Liver (tissue), 8 donors: ENCODE measurements at regions not wholly inside any gene's neighbourhood (a gene's known extent, or its start where the extent isn't known, plus 50 kb on each side); places are given as distances from the start of the nearest gene placed in this dataset.

Source experiments
- DNase-seq: peaks from one replicate; pipeline ENCODE4 v3.0.0-alpha.2; 2017; ENCODE audit warnings: low spot score
- H3K27ac ChIP-seq, 2 donors: one replicate each; pipeline ENCODE4 v1.7.0; 2013; ENCODE audit warnings: inconsistent platforms in 2 of 2, low read length in 2 of 2, control low read depth in 1 of 2, low read depth in 1 of 2, mild to moderate bottlenecking in 1 of 2
- H3K27me3 ChIP-seq, 4 donors: one replicate each; pipeline versions ENCODE4 v1.6.1 to v1.7.0; 2013; ENCODE audit warnings: low read length in 3 of 4, inconsistent platforms in 1 of 4, mild to moderate bottlenecking in 1 of 4, moderate library complexity in 1 of 4; ENCODE audit not compliant: control insufficient read depth in 4 of 4, insufficient read depth in 4 of 4
- H3K36me3 ChIP-seq, 4 donors: one replicate each; pipeline versions ENCODE4 v1.6.1 to v1.7.0; 2013; ENCODE audit warnings: low read length in 3 of 4, mild to moderate bottlenecking in 3 of 4, low read depth in 1 of 4, moderate library complexity in 1 of 4; ENCODE audit not compliant: control insufficient read depth in 4 of 4, insufficient read depth in 3 of 4
- H3K4me1 ChIP-seq, 4 donors: one replicate each; pipeline versions ENCODE4 v1.6.1 to v1.7.0; 2013; ENCODE audit warnings: low read length in 3 of 4, mild to moderate bottlenecking in 3 of 4, moderate library complexity in 1 of 4; ENCODE audit not compliant: control insufficient read depth in 4 of 4, insufficient read depth in 4 of 4
- H3K4me3 ChIP-seq, 3 donors: one replicate each; pipeline versions ENCODE4 v1.6.1 to v1.7.0; 2013; ENCODE audit warnings: low read length in 3 of 3, control low read depth in 1 of 3, low read depth in 1 of 3, mild to moderate bottlenecking in 1 of 3
- H3K9ac ChIP-seq, 2 donors: one replicate each; pipeline ENCODE4 v1.7.0; 2013; ENCODE audit warnings: low read length in 2 of 2, mild to moderate bottlenecking in 2 of 2, moderate library complexity in 2 of 2, control low read depth in 1 of 2, low read depth in 1 of 2
- H3K9me3 ChIP-seq, 4 donors: one replicate each; pipeline versions ENCODE4 v1.6.1 to v1.7.0; 2013; ENCODE audit warnings: low read length in 3 of 4; ENCODE audit not compliant: control insufficient read depth in 4 of 4
- ATF3 ChIP-seq: IDR thresholded peaks from 2 replicates; pipeline ENCODE4 v1.6.1; 2016; ENCODE audit warnings: antibody characterized with exemption
- CTCF ChIP-seq: fragments of 150-350 bp; IDR thresholded peaks from 2 replicates; pipeline ENCODE4 v1.5.1; 2017; ENCODE audit warnings: improper control_type of control experiment, low read depth, low read length; ENCODE audit not compliant: missing input control
- EGR1 ChIP-seq, 2 donors: IDR thresholded peaks; 2 replicates each; pipeline ENCODE4 v1.6.1; 2016 to 2018; ENCODE audit warnings: antibody characterized with exemption in 2 of 2, low read depth in 2 of 2
- FOXA1 ChIP-seq: IDR thresholded peaks from 2 replicates; pipeline ENCODE4 v1.6.1; 2016; ENCODE audit warnings: antibody characterized with exemption
- FOXA2 ChIP-seq: IDR thresholded peaks from 2 replicates; pipeline ENCODE4 v1.6.1; 2016; ENCODE audit warnings: antibody characterized with exemption
- GABPA ChIP-seq, 2 donors: IDR thresholded peaks in 1 of 2; conservative IDR thresholded peaks in 1 of 2; 2 replicates each; pipeline ENCODE4 v1.6.1; 2016; ENCODE audit warnings: antibody characterized with exemption in 2 of 2, mild to moderate bottlenecking in 1 of 2, moderate library complexity in 1 of 2
- HNF4A ChIP-seq, 2 donors: conservative IDR thresholded peaks; 2 replicates each; pipeline ENCODE4 v1.6.1; 2016; ENCODE audit warnings: antibody characterized with exemption in 2 of 2, mild to moderate bottlenecking in 2 of 2
- HNF4G ChIP-seq: IDR thresholded peaks from 2 replicates; pipeline ENCODE4 v1.6.1; 2016; ENCODE audit warnings: antibody characterized with exemption
- JUND ChIP-seq, 2 donors: IDR thresholded peaks; 2 replicates each; pipeline ENCODE4 v1.6.1; 2016; ENCODE audit warnings: antibody characterized with exemption in 2 of 2
- MAX ChIP-seq: IDR thresholded peaks from 2 replicates; pipeline ENCODE4 v1.6.1; 2016; ENCODE audit warnings: antibody characterized with exemption
- NR2F2 ChIP-seq: IDR thresholded peaks from 2 replicates; pipeline ENCODE4 v1.6.1; 2016; ENCODE audit warnings: antibody characterized with exemption
- RAD21 ChIP-seq, 2 donors: IDR thresholded peaks; 2 replicates each; pipeline ENCODE4 v1.6.1; 2016; ENCODE audit warnings: antibody characterized with exemption in 2 of 2, mild to moderate bottlenecking in 2 of 2
- REST ChIP-seq: IDR thresholded peaks from 2 replicates; pipeline ENCODE4 v1.6.1; 2016; ENCODE audit warnings: antibody characterized with exemption, mild to moderate bottlenecking
- RXRA ChIP-seq, 2 donors: IDR thresholded peaks; 2 replicates each; pipeline ENCODE4 v1.6.1; 2017 to 2018; ENCODE audit warnings: antibody characterized with exemption in 2 of 2, mild to moderate bottlenecking in 1 of 2
- SP1 ChIP-seq: IDR thresholded peaks from 2 replicates; pipeline ENCODE4 v1.6.1; 2018; ENCODE audit warnings: antibody characterized with exemption, mild to moderate bottlenecking
- TAF1 ChIP-seq: conservative IDR thresholded peaks from 2 replicates; pipeline ENCODE4 v1.6.1; 2016; ENCODE audit warnings: antibody characterized with exemption, mild to moderate bottlenecking
- YY1 ChIP-seq: IDR thresholded peaks from 2 replicates; pipeline ENCODE4 v1.6.1; 2016; ENCODE audit warnings: antibody characterized with exemption, mild to moderate bottlenecking
- ZBTB33 ChIP-seq: IDR thresholded peaks from 2 replicates; pipeline ENCODE4 v1.6.1; 2016; ENCODE audit warnings: antibody characterized with exemption
- WGBS: extraction: QIAGEN DNeasy Blood & Tissue Kit; methylation state at CpG from one replicate; pipeline ENCODE4 v1.1.7; 2013; 5-methylcytosine and 5-hydroxymethylcytosine counted together
- donor health status: healthy.
- donor health status: healthy.
- donor health status: healthy.
- donor health status: healthy.
- donor health status: healthy.

- Histone ChIP-seq H3K36me3 (no peaks in the 10 kb centered on the region), H3K9ac (no peak overlapping the region), H3K4me3 (no peak overlapping the region), H3K27me3 (peaks cover 0 to 6% (median 0%) of the 10 kb centered on the region in 4 donors), H3K9me3 (no peaks in the 10 kb centered on the region), H3K27ac (no peak overlapping the region), H3K4me1 (no peaks in the 10 kb centered on the region)
- WGBS = 90% methylated on average over 5 of the region's 5 CpGs
- DNase-seq = no peak
- no peak for TF ChIP-seq YY1
- no peak for TF ChIP-seq HNF4A (conservative IDR thresholded peaks at IDR 0.05)
- no peak for TF ChIP-seq JUND (IDR thresholded peaks at IDR 0.05)
- TF ChIP-seq EGR1 (IDR thresholded peaks at IDR 0.05; ENCODE audit: low read depth in 2 of 2) = no peak
- no peak for TF ChIP-seq RXRA (IDR thresholded peaks at IDR 0.05)
Measured at GRCh38 chr10:63066606-63067005, 66.5 kb upstream of the NRBF2 start.

- no peak overlapping the region for H3K9ac ChIP-seq
- H3K4me3 ChIP-seq = no peak overlapping the region
- H3K27me3 ChIP-seq = no peaks in the 10 kb centered on the region
- no peak overlapping the region for H3K27ac ChIP-seq
- DNase-seq = no peak
- no peaks in the 10 kb centered on the region for H3K36me3 ChIP-seq
- TF ChIP-seq ATF3 (no peak), HNF4A (conservative IDR thresholded peaks at IDR 0.05) (no peak), CTCF (no peak), NR2F2 (no peak), HNF4G (no peak), FOXA1 (no peak), RAD21 (IDR thresholded peaks at IDR 0.05) (no peak), ZBTB33 (no peak), JUND (IDR thresholded peaks at IDR 0.05) (no peak), FOXA2 (no peak), YY1 (no peak), MAX (no peak), GABPA (IDR thresholded peaks at IDR 0.05 in 1 of 2, conservative IDR thresholded peaks at IDR 0.05 in 1 of 2) (no peak), EGR1 (IDR thresholded peaks at IDR 0.05; ENCODE audit: low read depth in 2 of 2) (no peak), SP1 (no peak), RXRA (IDR thresholded peaks at IDR 0.05) (no peak), REST (no peak), TAF1 (no peak)
- 66% methylated on average over 4 of the region's 4 CpGs for WGBS
- no peaks in the 10 kb centered on the region for H3K9me3 ChIP-seq
- no peaks in the 10 kb centered on the region for H3K4me1 ChIP-seq
Measured at GRCh38 chr10:63064706-63065105, 68.4 kb upstream of the NRBF2 start.
